HAP-1 (cell line): ENCODE measurements at regions not wholly inside any gene's neighbourhood (a gene's known extent, or its start where the extent isn't known, plus 50 kb on each side); places are given as distances from the start of the nearest gene placed in this dataset.

Experiments used
- DNase-seq, 2 experiments: peaks; one replicate each; pipeline ENCODE4 v3.0.0-alpha.2; 2016 to 2020; ENCODE audit warnings: low spot score in 2 of 2
- H3K27me3 ChIP-seq: fragments of 250-450 bp; sonication (Bioruptor Pico); 2 replicates; pipeline ENCODE4 v1.5.1; 2020; ENCODE audit warnings: low read depth, mild to moderate bottlenecking, moderate library complexity
- H3K36me3 ChIP-seq: fragments of 250-450 bp; sonication (Bioruptor Pico); replicated peaks from 2 replicates; pipeline ENCODE4 v1.5.1; 2020; ENCODE audit warnings: mild to moderate bottlenecking
- H3K4me1 ChIP-seq: fragments of 250-450 bp; sonication (Bioruptor Pico); 2 replicates; pipeline ENCODE4 v1.5.1; 2020; ENCODE audit warnings: mild to moderate bottlenecking
- H3K4me3 ChIP-seq: fragments of 250-450 bp; sonication (Bioruptor Pico); 2 replicates; pipeline ENCODE4 v1.5.1; 2020; ENCODE audit warnings: mild to moderate bottlenecking, moderate library complexity
- H3K9me3 ChIP-seq: fragments of 250-450 bp; sonication (Bioruptor Pico); 2 replicates; pipeline ENCODE4 v1.5.1; 2020; ENCODE audit warnings: mild to moderate bottlenecking, moderate library complexity
- in situ Hi-C: fragments of 300-500 bp; cut with MboI; formaldehyde crosslinking; loops from 3 replicates; pipeline ENCODE4 v1.14.3; 2020; ENCODE audit warnings: low sequenced_read_pairs, inconsistent platforms, mixed read lengths

- Histone ChIP-seq H3K9me3 (no peaks in the 10 kb centered on the region), H3K4me1 (peaks cover 25% of the 10 kb centered on the region), H3K27me3 (no peaks in the 10 kb centered on the region), H3K36me3 (no peaks in the 10 kb centered on the region), H3K4me3 (no peak overlapping the region)
- no peak for DNase-seq
- in situ Hi-C loops = no loop called here
These were observed 191.5 kb downstream of the ZBBX start for GRCh38 chr3:167188592-167188991.

DNA sequence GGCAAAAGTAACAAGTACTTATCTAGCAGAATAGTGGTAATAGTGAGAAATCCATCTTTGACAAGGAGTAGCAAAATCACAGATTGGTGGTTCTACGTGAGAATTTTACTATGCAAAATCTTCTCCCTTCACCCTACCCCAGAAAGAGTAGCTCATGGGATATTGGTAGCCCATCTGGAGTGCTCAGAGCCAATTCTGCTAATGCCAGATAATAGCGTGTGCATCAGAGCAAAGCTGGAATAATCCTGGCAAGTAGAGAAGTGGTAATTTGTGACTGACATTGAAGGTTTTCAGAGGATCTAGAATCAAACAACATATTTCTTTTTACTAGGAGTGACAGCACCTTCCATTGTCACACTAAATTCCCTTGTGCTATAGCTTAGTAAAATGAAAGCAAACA is 192.9 kb downstream of the ZBBX start:
- in situ Hi-C loops = no loop called here
- no peaks in the 10 kb centered on the region for H3K9me3 ChIP-seq
- no peaks in the 10 kb centered on the region for H3K27me3 ChIP-seq
- H3K36me3 ChIP-seq = no peaks in the 10 kb centered on the region
- DNase-seq = peak; percentile 16 to 59
- peak overlapping the region; percentile 1; the same call in 1 of the 2 replicates for H3K4me3 ChIP-seq
- peaks cover 25% of the 10 kb centered on the region for H3K4me1 ChIP-seq

DNA sequence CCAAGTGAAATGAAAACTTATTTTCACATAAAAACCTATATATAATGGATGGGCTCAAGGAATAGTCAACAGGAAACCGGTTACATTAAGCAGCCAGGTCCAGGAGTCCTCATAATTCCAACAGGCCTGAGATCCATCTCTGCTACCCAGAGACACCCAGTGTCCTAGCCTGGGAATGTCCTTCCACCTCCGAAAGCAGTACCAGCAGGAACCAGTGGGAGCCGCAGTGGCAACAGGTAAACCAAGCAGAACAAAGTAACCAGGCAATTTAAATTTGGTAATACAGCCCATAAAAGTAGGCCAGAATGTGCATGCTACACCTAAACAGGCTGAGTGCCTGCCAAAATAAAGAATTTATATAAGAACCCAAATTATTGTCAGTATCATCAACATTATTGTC is 195.6 kb downstream of the ZBBX start:
- in situ Hi-C loops = no loop called here
- Histone ChIP-seq H3K36me3 (no peaks in the 10 kb centered on the region), H3K9me3 (no peaks in the 10 kb centered on the region), H3K4me3 (no peak overlapping the region), H3K27me3 (no peaks in the 10 kb centered on the region), H3K4me1 (peaks cover 25% of the 10 kb centered on the region)
- DNase-seq = no peak

DNA sequence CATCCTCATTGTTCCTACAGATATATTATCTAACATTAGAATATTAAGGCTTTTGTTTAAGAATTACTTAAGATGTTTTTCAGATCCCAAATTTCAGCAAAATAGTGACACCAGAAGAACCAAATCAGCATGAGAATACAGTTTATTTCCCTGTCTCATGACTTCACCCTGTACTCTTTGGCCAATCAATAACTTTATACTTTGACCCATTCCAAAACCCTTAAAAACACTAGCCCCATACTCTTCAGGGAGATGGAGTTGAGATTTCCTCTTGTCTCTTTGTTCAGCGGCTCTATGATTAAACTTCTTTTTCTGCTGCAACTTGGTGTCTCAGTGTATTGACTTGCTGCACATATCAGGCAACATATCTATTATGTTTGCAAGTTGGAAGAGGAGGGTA is 207.7 kb downstream of the ZBBX start:
- no peaks in the 10 kb centered on the region for H3K27me3 ChIP-seq
- no peak overlapping the region for H3K4me3 ChIP-seq
- no peaks in the 10 kb centered on the region for H3K4me1 ChIP-seq
- no peak for DNase-seq
- no peaks in the 10 kb centered on the region for H3K36me3 ChIP-seq
- in situ Hi-C loops = no loop called here
- no peaks in the 10 kb centered on the region; the same call in 1 of the 2 replicates for H3K9me3 ChIP-seq

DNA sequence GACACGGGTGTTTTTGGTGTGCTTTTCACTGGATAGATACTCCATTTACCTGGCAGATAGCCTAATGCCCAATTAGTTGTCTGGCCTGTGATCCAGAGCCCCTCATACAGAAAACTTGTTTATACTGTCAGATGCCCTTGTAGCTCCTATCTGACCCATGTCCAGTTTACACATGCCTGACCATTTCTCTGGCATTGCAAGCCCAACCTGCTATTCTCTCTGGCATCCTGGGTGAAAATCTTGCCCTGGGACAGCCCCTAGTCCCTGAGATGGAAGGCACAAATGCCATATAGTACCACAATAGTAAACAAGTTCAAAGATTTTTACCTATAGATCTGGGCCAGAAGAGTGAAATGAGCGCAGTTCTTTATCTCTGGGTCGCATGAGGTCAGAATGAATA is 212.6 kb downstream of the ZBBX start:
- Histone ChIP-seq H3K4me1 (peaks cover 11% of the 10 kb centered on the region), H3K9me3 (no peaks in the 10 kb centered on the region), H3K4me3 (no peak overlapping the region), H3K36me3 (no peaks in the 10 kb centered on the region), H3K27me3 (no peaks in the 10 kb centered on the region)
- DNase-seq = no peak
- in situ Hi-C loops = no loop called here

- Histone ChIP-seq H3K27me3 (no peaks in the 10 kb centered on the region), H3K9me3 (no peaks in the 10 kb centered on the region), H3K36me3 (no peaks in the 10 kb centered on the region), H3K4me1 (peaks cover 11% of the 10 kb centered on the region), H3K4me3 (no peak overlapping the region)
- DNase-seq = peak; percentile 37 to 52
- in situ Hi-C loops = no loop called here
These were observed 213.4 kb downstream of the ZBBX start for GRCh38 chr3:167166594-167167253.

GRCh38 chr3:167166012-167166411 is 214.1 kb downstream of the ZBBX start:
- Histone ChIP-seq H3K9me3 (no peaks in the 10 kb centered on the region), H3K27me3 (no peaks in the 10 kb centered on the region), H3K36me3 (no peaks in the 10 kb centered on the region), H3K4me1 (peaks cover 11% of the 10 kb centered on the region), H3K4me3 (no peak overlapping the region)
- in situ Hi-C loops = no loop called here
- DNase-seq = no peak

GRCh38 chr3:167163580-167163979 is 216.5 kb downstream of the ZBBX start:
- peak in 1 of 2 experiments; percentile 10 for DNase-seq
- Histone ChIP-seq H3K27me3 (no peaks in the 10 kb centered on the region), H3K4me3 (no peak overlapping the region), H3K9me3 (no peaks in the 10 kb centered on the region), H3K36me3 (no peaks in the 10 kb centered on the region), H3K4me1 (peaks cover 11% of the 10 kb centered on the region)
- in situ Hi-C loops = no loop called here

GRCh38 chr3:167162083-167162482 is 218.0 kb downstream of the ZBBX start:
- no peak for DNase-seq
- no peak overlapping the region for H3K4me3 ChIP-seq
- peaks cover 9% of the 10 kb centered on the region for H3K4me1 ChIP-seq
- no peaks in the 10 kb centered on the region for H3K9me3 ChIP-seq
- H3K36me3 ChIP-seq = no peaks in the 10 kb centered on the region
- no peaks in the 10 kb centered on the region for H3K27me3 ChIP-seq
- in situ Hi-C loops = no loop called here

DNA sequence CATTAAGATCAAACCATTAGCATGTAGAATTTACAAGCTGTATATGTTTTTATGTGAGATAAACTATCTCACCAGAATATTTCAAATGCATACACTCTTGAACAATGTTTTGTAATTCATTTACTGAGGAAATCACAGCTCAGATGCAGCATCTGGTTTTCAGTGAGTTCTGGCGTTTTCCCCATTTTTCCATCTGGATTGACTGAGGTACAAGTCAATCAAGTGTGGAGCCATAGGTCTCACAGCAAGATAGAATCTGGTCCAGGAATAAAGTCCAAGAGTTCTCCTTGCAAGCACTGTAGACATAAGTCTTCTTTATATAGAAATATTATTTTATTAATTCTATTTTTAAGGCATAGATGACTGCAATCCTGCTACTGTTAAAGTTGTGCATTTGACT is 219.3 kb downstream of the ZBBX start:
- Histone ChIP-seq H3K4me3 (no peak overlapping the region), H3K9me3 (no peaks in the 10 kb centered on the region), H3K27me3 (no peaks in the 10 kb centered on the region), H3K4me1 (no peaks in the 10 kb centered on the region; the same call in 1 of the 2 replicates), H3K36me3 (no peaks in the 10 kb centered on the region)
- in situ Hi-C loops = no loop called here
- DNase-seq = no peak

DNA sequence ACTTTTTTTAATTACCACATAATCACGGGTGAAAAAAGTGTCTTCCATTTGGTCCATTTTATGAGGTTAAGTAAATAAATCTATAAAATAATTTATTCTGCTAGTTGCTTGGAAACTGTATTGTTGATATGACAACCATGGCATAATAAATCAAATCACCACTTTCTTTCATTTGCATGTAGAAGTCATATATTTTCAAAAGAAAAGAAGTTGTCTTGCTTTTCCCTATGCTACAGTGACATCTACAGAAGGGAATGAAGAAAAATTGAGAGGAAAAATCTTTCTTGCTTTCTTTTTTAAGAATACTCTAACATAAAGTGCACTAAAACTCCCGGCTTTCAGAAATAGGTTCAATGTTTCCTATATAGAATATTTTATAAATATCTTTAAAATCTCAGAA is 228.5 kb downstream of the ZBBX start:
- H3K4me3 ChIP-seq = no peak overlapping the region
- peak in 1 of 2 experiments; percentile 27 for DNase-seq
- H3K36me3 ChIP-seq = no peaks in the 10 kb centered on the region
- H3K4me1 ChIP-seq = no peaks in the 10 kb centered on the region; the same call in 1 of the 2 replicates
- H3K27me3 ChIP-seq = no peaks in the 10 kb centered on the region
- in situ Hi-C loops = no loop called here
- H3K9me3 ChIP-seq = no peaks in the 10 kb centered on the region

DNA sequence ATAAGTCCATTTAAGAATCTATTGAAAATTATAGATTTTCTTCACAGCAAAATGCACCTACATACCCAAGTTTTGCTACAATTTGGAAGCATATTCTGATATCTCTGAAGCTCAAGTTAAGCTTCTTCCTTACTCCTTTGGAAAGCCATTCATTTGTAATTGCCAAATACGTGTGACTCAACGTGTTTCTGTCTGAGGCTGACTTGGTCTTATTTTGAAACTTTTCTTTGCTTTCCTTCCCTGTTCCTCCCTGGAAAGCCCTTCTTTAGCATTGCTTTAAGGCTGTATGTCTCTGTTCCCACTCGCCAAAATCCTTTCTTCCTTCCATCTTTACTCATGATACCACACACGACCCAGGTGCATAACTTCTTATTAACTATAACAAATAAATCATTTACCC is 232.0 kb downstream of the ZBBX start:
- H3K27me3 ChIP-seq = no peaks in the 10 kb centered on the region
- no peaks in the 10 kb centered on the region for H3K36me3 ChIP-seq
- DNase-seq = no peak
- H3K9me3 ChIP-seq = no peaks in the 10 kb centered on the region
- in situ Hi-C loops = no loop called here
- H3K4me1 ChIP-seq = no peaks in the 10 kb centered on the region; the same call in 1 of the 2 replicates
- H3K4me3 ChIP-seq = no peak overlapping the region

- in situ Hi-C loops = no loop called here
These were observed 233.2 kb downstream of the ZBBX start for GRCh38 chr3:167146911-167147310.

GRCh38 chr3:167125612-167126407 is 254.3 kb downstream of the ZBBX start:
- Histone ChIP-seq H3K4me3 (no peak overlapping the region), H3K9me3 (no peaks in the 10 kb centered on the region), H3K27me3 (no peaks in the 10 kb centered on the region), H3K4me1 (no peaks in the 10 kb centered on the region), H3K36me3 (no peaks in the 10 kb centered on the region)
- in situ Hi-C loops = no loop called here
- DNase-seq = no peak

More at GRCh38 chr3:167146911-167147310, 233.2 kb downstream of the ZBBX start:
- no peaks in the 10 kb centered on the region for H3K27me3 ChIP-seq
- no peaks in the 10 kb centered on the region for H3K36me3 ChIP-seq
- H3K9me3 ChIP-seq = no peaks in the 10 kb centered on the region
- DNase-seq = no peak
- H3K4me1 ChIP-seq = no peaks in the 10 kb centered on the region; the same call in 1 of the 2 replicates
- no peak overlapping the region for H3K4me3 ChIP-seq
